ENCODE measurements at regions not wholly inside any gene's neighbourhood (a gene's known extent, or its start where the extent isn't known, plus 50 kb on each side); places are given as distances from the start of the nearest gene placed in this dataset.

- no peak for DNase-seq (ENCODE audit: extremely low read depth, low read depth, low spot score)
These were observed 50.7 kb upstream of the APCDD1 start for GRCh38 chr18:10403708-10404107.

DNA sequence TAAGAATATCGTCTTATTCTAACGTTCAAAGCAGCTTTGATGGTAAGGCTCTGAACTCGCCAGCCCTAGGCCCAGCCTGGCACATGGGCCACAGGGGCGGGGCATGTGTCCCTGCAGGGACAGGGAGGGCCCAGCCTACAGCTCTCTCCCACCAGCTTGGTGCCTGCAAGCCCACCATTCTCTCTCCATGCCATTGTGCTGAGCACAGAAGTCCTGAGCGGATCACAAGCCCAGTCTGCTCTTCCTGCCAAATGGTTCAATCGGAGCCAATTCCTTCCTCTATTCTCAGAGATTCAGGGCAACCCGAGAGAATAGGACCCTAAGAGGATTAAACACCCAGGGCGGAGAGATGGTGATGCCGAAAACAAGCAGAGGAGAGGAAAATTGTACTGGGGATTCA, 50.3 kb upstream of the APCDD1 start:
- DNase-seq (ENCODE audit: extremely low read depth, low read depth, low spot score): no peak
